HepG2 (cell line): ENCODE measurements at regions not wholly inside any gene's neighbourhood (a gene's known extent, or its start where the extent isn't known, plus 50 kb on each side); places are given as distances from the start of the nearest gene placed in this dataset.

Experiments used
- ATAC-seq: fragments of 200-7000 bp; cut with Tn5 transposase; 3 replicates; pipeline ENCODE4 v1.9.1; 2020; ENCODE audit warnings: mild to moderate bottlenecking, moderate library complexity
- BruUV-seq: library from RNA; stranded (reverse); fragments of 400-500 nt; replicated peaks from 2 replicates; lab custom pipeline; 2021; lab: Mats Ljungman, UMichigan
- CTCF ChIA-PET: fragments of 300-600 bp; formaldehyde crosslinking; extraction: SDS; loops from one replicate; lab custom pipeline; 2021; ENCODE audit warnings: low total read pairs, inconsistent platforms, low intra/inter-chr PET ratio; lab: Yijun Ruan, JAX
- POLR2A ChIA-PET: fragments of 350-600 bp; sonication (Branson Sonifier 250); formaldehyde crosslinking; loops from one replicate; lab custom pipeline; 2020; ENCODE audit warnings: antibody characterized with exemption, inconsistent platforms; lab: Yijun Ruan, JAX
- DNase-seq: peaks from one replicate; pipeline ENCODE4 v3.0.0-alpha.2; 2015; ENCODE audit warnings: low spot score
- FAIRE-seq: peaks from 3 replicates; lab custom pipeline; 2011; peaks lifted over from hg19 to GRCh38; lab: Jason Lieb, UNC
- H2AFZ ChIP-seq: one replicate; pipeline ENCODE4 v1.6.1; 2011; ENCODE audit warnings: low read length, inconsistent platforms
- H3K27ac ChIP-seq: fragments of 300-600 bp; 3 replicates; pipeline ENCODE4 v1.8.0; 2011; ENCODE audit warnings: mixed run types, mild to moderate bottlenecking, mixed read lengths, low read length, inconsistent platforms; ENCODE audit not compliant: insufficient read depth; ENCODE audit errors: extremely low read length
- H3K27me3 ChIP-seq, 2 experiments: fragments of 200-600 bp in 1 of 2; 2 replicates in 1 of 2; 3 replicates in 1 of 2; pipeline versions ENCODE4 v1.6.0 to v1.8.0; 2011; ENCODE audit warnings: low read length in 2 of 2, mild to moderate bottlenecking in 2 of 2, moderate library complexity in 2 of 2, inconsistent platforms in 1 of 2; ENCODE audit not compliant: insufficient read depth in 2 of 2, control insufficient read depth in 1 of 2
- H3K36me3 ChIP-seq, 2 experiments: fragments of 200-600 bp in 1 of 2; replicated peaks in 1 of 2; 2 replicates in 1 of 2; 3 replicates in 1 of 2; pipeline versions ENCODE4 v1.5.1 to v1.8.0; 2011; ENCODE audit warnings: low read length in 2 of 2, inconsistent platforms in 1 of 2; ENCODE audit not compliant: insufficient read depth in 2 of 2, control insufficient read depth in 1 of 2
- H3K4me1 ChIP-seq: 2 replicates; pipeline ENCODE4 v1.5.1; 2012; ENCODE audit warnings: low read length, inconsistent platforms; ENCODE audit not compliant: insufficient read depth
- H3K4me2 ChIP-seq: 2 replicates; pipeline ENCODE4 v1.6.0; 2011; ENCODE audit warnings: low read depth, low read length, inconsistent platforms
- H3K4me3 ChIP-seq, 3 experiments: fragments of 200-600 bp in 1 of 3; sonication (generic), shearing (Covaris generic) in 1 of 3; replicated peaks in 1 of 3; 2 replicates each; pipeline ENCODE4 v1.5.1; 2011 to 2016; ENCODE audit warnings: low read length in 3 of 3, inconsistent platforms in 2 of 3, low read depth in 2 of 3, mild to moderate bottlenecking in 2 of 3, control low read depth in 1 of 3, mixed read lengths in 1 of 3; ENCODE audit not compliant: insufficient read depth in 1 of 3
- H3K79me2 ChIP-seq: one replicate; pipeline ENCODE4 v1.6.1; 2011; ENCODE audit warnings: low read length, inconsistent platforms; ENCODE audit not compliant: insufficient read depth
- H3K9ac ChIP-seq: 2 replicates; pipeline ENCODE4 v1.6.0; 2011; ENCODE audit warnings: mild to moderate bottlenecking, low read depth, low read length, inconsistent platforms; ENCODE audit not compliant: insufficient read depth
- H3K9me3 ChIP-seq: 2 replicates; pipeline ENCODE4 v1.5.1; 2012; ENCODE audit warnings: mild to moderate bottlenecking, low read length
- H4K20me1 ChIP-seq: 2 replicates; pipeline ENCODE4 v1.6.0; 2011; ENCODE audit warnings: inconsistent platforms, mild to moderate bottlenecking, low read length, moderate library complexity; ENCODE audit not compliant: insufficient read depth
- E2F5 ChIP-seq: sonication (generic); formaldehyde crosslinking; conservative IDR thresholded peaks from 2 replicates; pipeline ENCODE4 v1.4.0; 2020; ENCODE audit warnings: missing genetic modification reagents
- KLF11 ChIP-seq: IDR thresholded peaks from 2 replicates; pipeline ENCODE4 v1.6.1; 2016; ENCODE audit warnings: missing compliant biosample characterization
- KLF13 ChIP-seq: sonication (generic); formaldehyde crosslinking; IDR thresholded peaks from 2 replicates; pipeline ENCODE4 v1.4.0; 2020; ENCODE audit warnings: mild to moderate bottlenecking, missing genetic modification reagents
- ZBTB38 ChIP-seq: sonication (generic); formaldehyde crosslinking; IDR thresholded peaks from 2 replicates; pipeline ENCODE4 v1.5.1; 2020; ENCODE audit warnings: mild to moderate bottlenecking, missing genetic modification reagents
- ZFAT ChIP-seq: sonication (generic); formaldehyde crosslinking; conservative IDR thresholded peaks from 2 replicates; pipeline ENCODE4 v1.8.1; 2023; ENCODE audit warnings: missing genetic modification reagents, inconsistent platforms
- ZFP37 ChIP-seq: sonication (generic); formaldehyde crosslinking; IDR thresholded peaks from 2 replicates; pipeline ENCODE4 v1.4.0; 2020; ENCODE audit warnings: missing genetic modification reagents, borderline replicate concordance
- ZKSCAN5 ChIP-seq: sonication (generic); formaldehyde crosslinking; IDR thresholded peaks from 2 replicates; pipeline ENCODE4 v1.5.1; 2020; ENCODE audit warnings: mild to moderate bottlenecking, missing genetic modification reagents
- ZNF12 ChIP-seq: sonication (generic); formaldehyde crosslinking; IDR thresholded peaks from 2 replicates; pipeline ENCODE4 v1.5.0; 2020; ENCODE audit warnings: missing genetic modification reagents
- ZNF292 ChIP-seq: sonication (generic); formaldehyde crosslinking; IDR thresholded peaks from 2 replicates; pipeline ENCODE4 v1.8.1; 2022; ENCODE audit warnings: mild to moderate bottlenecking, low read depth, missing genetic modification reagents, borderline replicate concordance
- ZNF441 ChIP-seq: sonication (generic); formaldehyde crosslinking; IDR thresholded peaks from 2 replicates; pipeline ENCODE4 v1.7.0; 2021; ENCODE audit warnings: missing genetic modification reagents, borderline replicate concordance
- ZNF446 ChIP-seq: sonication (generic); formaldehyde crosslinking; IDR thresholded peaks from 2 replicates; pipeline ENCODE4 v1.5.0; 2020; ENCODE audit warnings: mild to moderate bottlenecking, missing genetic modification reagents
- ZNF564 ChIP-seq: sonication (generic); formaldehyde crosslinking; IDR thresholded peaks from 2 replicates; pipeline ENCODE4 v1.8.1; 2023; ENCODE audit warnings: mild to moderate bottlenecking, missing genetic modification reagents
- WGBS: methylation state at CpG from one replicate; pipeline ENCODE4 v1.1.6; 2017; ENCODE audit warnings: low lambda C conversion rate; 5-methylcytosine and 5-hydroxymethylcytosine counted together
- in situ Hi-C: cut with HindIII; loops from 2 replicates; pipeline ENCODE4 v1.10.0; 2017; ENCODE audit warnings: low pct_unique_long_range_greater_than_20kb; ENCODE audit not compliant: extremely low pct_ligation_motif_present
- intact Hi-C: fragments of 100-400 bp; cut with micrococcal nuclease; formaldehyde crosslinking; loops from one replicate; pipeline ENCODE4 v1.10.0; 2022; ENCODE audit not compliant: unreplicated experiment

- in situ Hi-C loops: no loop called here
- FAIRE-seq: no peak
- H3K27ac ChIP-seq: no peak overlapping the region
- BruUV-seq: no TSS peak
- H3K4me2 ChIP-seq: no peak overlapping the region
- H2AFZ ChIP-seq: no peak overlapping the region
- H3K9me3 ChIP-seq: peaks cover 60% of the 10 kb centered on the region
- no peaks in the 10 kb centered on the region for H3K27me3 ChIP-seq
- CTCF ChIA-PET: no interaction called here
- no peak overlapping the region for H3K9ac ChIP-seq
- POLR2A ChIA-PET: no interaction called here
- no peaks in the 10 kb centered on the region for H3K79me2 ChIP-seq
- H3K4me1 ChIP-seq: no peaks in the 10 kb centered on the region
- no peaks in the 10 kb centered on the region for H4K20me1 ChIP-seq
- H3K36me3 ChIP-seq: no peaks in the 10 kb centered on the region
- no peak for DNase-seq
- ATAC-seq: no peak
- intact Hi-C loops: no loop called here
- H3K4me3 ChIP-seq: no peak overlapping the region
- 0% methylated on average over 2 of the region's 2 CpGs for WGBS
- TF ChIP-seq ZFAT (no peak), ZNF12 (no peak), ZNF292 (CRISPR knock-in tag) (no peak), KLF13 (CRISPR knock-in tag) (no peak), ZNF446 (CRISPR knock-in tag) (no peak), ZKSCAN5 (no peak), ZFP37 (no peak), ZNF564 (CRISPR knock-in tag) (no peak), E2F5 (CRISPR knock-in tag) (no peak), ZBTB38 (CRISPR knock-in tag) (no peak), ZNF441 (CRISPR knock-in tag) (no peak), KLF11 (CRISPR knock-in tag) (no peak)
Observed at GRCh38 chr3:132904-133303, 63.7 kb upstream of the CHL1 start.
